ENCODE measurements at regions not wholly inside any gene's neighbourhood (a gene's known extent, or its start where the extent isn't known, plus 50 kb on each side); places are given as distances from the start of the nearest gene placed in this dataset.

DNA sequence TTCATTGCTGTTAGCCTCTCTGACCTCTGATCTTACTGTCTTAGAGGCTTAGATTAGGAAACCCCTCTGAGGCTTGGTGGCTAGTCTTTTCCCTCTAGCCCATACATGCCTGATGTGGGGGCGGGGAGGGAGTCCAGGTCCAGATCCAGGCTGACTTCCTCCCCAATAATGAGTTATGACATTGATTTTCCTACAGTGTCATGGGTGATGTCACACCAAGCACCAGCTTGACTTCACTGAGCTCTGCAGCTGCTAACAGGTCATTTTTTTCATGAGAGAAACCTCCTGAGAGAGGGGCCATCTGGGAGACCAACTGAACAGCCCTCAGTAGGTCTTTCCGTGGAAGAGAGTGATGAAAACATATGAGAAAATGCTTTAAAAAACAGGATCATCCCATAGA, 180.2 kb upstream of the N4BP1 start:
- no peaks in the 10 kb centered on the region for H3K9me3 ChIP-seq (ENCODE audit: control insufficient read depth in 4 of 4, low read length in 3 of 4)
- no peaks in the 10 kb centered on the region for H3K4me1 ChIP-seq (ENCODE audit: control insufficient read depth in 4 of 4, insufficient read depth in 4 of 4, low read length in 3 of 4)
- no peak for TF ChIP-seq YY1 (IDR thresholded peaks at IDR 0.05)
- no peak for TF ChIP-seq JUND (IDR thresholded peaks at IDR 0.05)
- TF ChIP-seq, protein P1, sequence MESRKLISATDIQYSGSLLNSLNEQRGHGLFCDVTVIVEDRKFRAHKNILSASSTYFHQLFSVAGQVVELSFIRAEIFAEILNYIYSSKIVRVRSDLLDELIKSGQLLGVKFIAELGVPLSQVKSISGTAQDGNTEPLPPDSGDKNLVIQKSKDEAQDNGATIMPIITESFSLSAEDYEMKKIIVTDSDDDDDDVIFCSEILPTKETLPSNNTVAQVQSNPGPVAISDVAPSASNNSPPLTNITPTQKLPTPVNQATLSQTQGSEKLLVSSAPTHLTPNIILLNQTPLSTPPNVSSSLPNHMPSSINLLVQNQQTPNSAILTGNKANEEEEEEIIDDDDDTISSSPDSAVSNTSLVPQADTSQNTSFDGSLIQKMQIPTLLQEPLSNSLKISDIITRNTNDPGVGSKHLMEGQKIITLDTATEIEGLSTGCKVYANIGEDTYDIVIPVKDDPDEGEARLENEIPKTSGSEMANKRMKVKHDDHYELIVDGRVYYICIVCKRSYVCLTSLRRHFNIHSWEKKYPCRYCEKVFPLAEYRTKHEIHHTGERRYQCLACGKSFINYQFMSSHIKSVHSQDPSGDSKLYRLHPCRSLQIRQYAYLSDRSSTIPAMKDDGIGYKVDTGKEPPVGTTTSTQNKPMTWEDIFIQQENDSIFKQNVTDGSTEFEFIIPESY (IDR thresholded peaks at IDR 0.05): no peak
- no peak for TF ChIP-seq EGR1 (IDR thresholded peaks at IDR 0.05; ENCODE audit: low read depth in 2 of 2)
- TF ChIP-seq, protein P2, sequence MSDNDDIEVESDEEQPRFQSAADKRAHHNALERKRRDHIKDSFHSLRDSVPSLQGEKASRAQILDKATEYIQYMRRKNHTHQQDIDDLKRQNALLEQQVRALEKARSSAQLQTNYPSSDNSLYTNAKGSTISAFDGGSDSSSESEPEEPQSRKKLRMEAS (IDR thresholded peaks at IDR 0.05): no peak
- TF ChIP-seq RXRA (IDR thresholded peaks at IDR 0.05): no peak
- no peak for TF ChIP-seq ATF3 (IDR thresholded peaks at IDR 0.05)
- no peak for TF ChIP-seq RAD21 (IDR thresholded peaks at IDR 0.05)
- no peak for TF ChIP-seq REST (IDR thresholded peaks at IDR 0.05)
- TF ChIP-seq FOXA2 (IDR thresholded peaks at IDR 0.05): no peak
- TF ChIP-seq FOXA1 (IDR thresholded peaks at IDR 0.05): no peak
- no peak for TF ChIP-seq GABPA (IDR thresholded peaks at IDR 0.05 in 1 of 2, conservative IDR thresholded peaks at IDR 0.05 in 1 of 2)
- no peak for TF ChIP-seq HNF4G (IDR thresholded peaks at IDR 0.05)
- TF ChIP-seq CTCF (IDR thresholded peaks at IDR 0.05; ENCODE audit: low read depth, low read length, missing input control): no peak
- no peak for TF ChIP-seq TAF1 (conservative IDR thresholded peaks at IDR 0.05)
- TF ChIP-seq NR2F2 (IDR thresholded peaks at IDR 0.05): no peak
- no peak for TF ChIP-seq SP1 (IDR thresholded peaks at IDR 0.05)
- DNase-seq (ENCODE audit: low spot score): no peak
- H3K9ac ChIP-seq (ENCODE audit: low read depth in 1 of 2, low read length in 2 of 2): no peak overlapping the region
- H3K27ac ChIP-seq (ENCODE audit: low read depth in 1 of 2, low read length in 2 of 2): no peak overlapping the region
- H3K27me3 ChIP-seq (ENCODE audit: control insufficient read depth in 4 of 4, insufficient read depth in 4 of 4, low read length in 3 of 4): no peaks in the 10 kb centered on the region
- 53% methylated on average over 2 of the region's 2 CpGs for WGBS
- no peaks in the 10 kb centered on the region for H3K36me3 ChIP-seq (ENCODE audit: control insufficient read depth in 4 of 4, insufficient read depth in 3 of 4, low read depth in 1 of 4, low read length in 3 of 4)
- H3K4me3 ChIP-seq (ENCODE audit: low read depth in 1 of 3, low read length in 3 of 3): no peak overlapping the region

- H3K4me3 ChIP-seq (ENCODE audit: low read depth in 1 of 3, low read length in 3 of 3): no peak overlapping the region
- H3K4me1 ChIP-seq (ENCODE audit: control insufficient read depth in 4 of 4, insufficient read depth in 4 of 4, low read length in 3 of 4): no peaks in the 10 kb centered on the region
- no peaks in the 10 kb centered on the region for H3K27me3 ChIP-seq (ENCODE audit: control insufficient read depth in 4 of 4, insufficient read depth in 4 of 4, low read length in 3 of 4)
- H3K9ac ChIP-seq (ENCODE audit: low read depth in 1 of 2, low read length in 2 of 2): no peak overlapping the region
- peaks cover 0 to 2% (median 0%) of the 10 kb centered on the region in 4 donors for H3K9me3 ChIP-seq (ENCODE audit: control insufficient read depth in 4 of 4, low read length in 3 of 4)
- no peak for TF ChIP-seq JUND (IDR thresholded peaks at IDR 0.05)
- TF ChIP-seq, protein P1 (IDR thresholded peaks at IDR 0.05): no peak
- no peak for TF ChIP-seq CTCF (IDR thresholded peaks at IDR 0.05; ENCODE audit: low read depth, low read length, missing input control)
- TF ChIP-seq FOXA1 (IDR thresholded peaks at IDR 0.05): no peak
- no peak for TF ChIP-seq FOXA2 (IDR thresholded peaks at IDR 0.05)
- no peak for TF ChIP-seq TAF1 (conservative IDR thresholded peaks at IDR 0.05)
- no peak for TF ChIP-seq RAD21 (IDR thresholded peaks at IDR 0.05)
- TF ChIP-seq NR2F2 (IDR thresholded peaks at IDR 0.05): no peak
- TF ChIP-seq HNF4A (conservative IDR thresholded peaks at IDR 0.05): no peak
- TF ChIP-seq GABPA (IDR thresholded peaks at IDR 0.05 in 1 of 2, conservative IDR thresholded peaks at IDR 0.05 in 1 of 2): no peak
- TF ChIP-seq RXRA (IDR thresholded peaks at IDR 0.05): no peak
- no peak for TF ChIP-seq EGR1 (IDR thresholded peaks at IDR 0.05; ENCODE audit: low read depth in 2 of 2)
- no peak for TF ChIP-seq HNF4G (IDR thresholded peaks at IDR 0.05)
- no peaks in the 10 kb centered on the region for H3K36me3 ChIP-seq (ENCODE audit: control insufficient read depth in 4 of 4, insufficient read depth in 3 of 4, low read depth in 1 of 4, low read length in 3 of 4)
- no peak for DNase-seq (ENCODE audit: low spot score)
- no peak overlapping the region for H3K27ac ChIP-seq (ENCODE audit: low read depth in 1 of 2, low read length in 2 of 2)
- 47% methylated on average over 3 of the region's 3 CpGs for WGBS
Observed at GRCh38 chr16:48788475-48788874, 178.5 kb upstream of the N4BP1 start.
